ENCODE measurements at regions not wholly inside any gene's neighbourhood (a gene's known extent, or its start where the extent isn't known, plus 50 kb on each side); places are given as distances from the start of the nearest gene placed in this dataset.
"Not testable (repeated sequence)": the region's sequence is repeated elsewhere in the genome, so short reads cannot be mapped to it uniquely, and the experiment has no call there.

DNA sequence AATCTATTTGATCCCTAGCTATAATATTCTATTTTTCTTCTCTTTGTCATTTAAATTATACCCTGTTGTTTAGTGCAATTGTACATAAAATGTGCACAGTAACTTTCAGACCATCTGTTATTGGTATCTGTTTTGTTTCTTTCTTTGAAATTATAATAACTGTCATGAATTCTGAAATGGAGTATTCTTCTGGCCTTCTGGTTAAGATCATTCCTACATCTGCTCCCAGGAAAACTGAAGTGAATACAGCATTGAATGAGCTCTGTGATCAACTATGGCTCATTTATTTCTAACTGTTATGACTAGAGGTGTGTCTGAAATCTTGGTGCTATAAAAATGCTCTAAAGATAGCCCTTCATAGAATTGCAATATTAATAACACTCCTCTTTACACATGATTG lies 788.4 kb upstream of the TMEFF2 start:
- H3K4me3 Mint-ChIP-seq: no peak overlapping the region
- TF ChIP-seq, protein P1, sequence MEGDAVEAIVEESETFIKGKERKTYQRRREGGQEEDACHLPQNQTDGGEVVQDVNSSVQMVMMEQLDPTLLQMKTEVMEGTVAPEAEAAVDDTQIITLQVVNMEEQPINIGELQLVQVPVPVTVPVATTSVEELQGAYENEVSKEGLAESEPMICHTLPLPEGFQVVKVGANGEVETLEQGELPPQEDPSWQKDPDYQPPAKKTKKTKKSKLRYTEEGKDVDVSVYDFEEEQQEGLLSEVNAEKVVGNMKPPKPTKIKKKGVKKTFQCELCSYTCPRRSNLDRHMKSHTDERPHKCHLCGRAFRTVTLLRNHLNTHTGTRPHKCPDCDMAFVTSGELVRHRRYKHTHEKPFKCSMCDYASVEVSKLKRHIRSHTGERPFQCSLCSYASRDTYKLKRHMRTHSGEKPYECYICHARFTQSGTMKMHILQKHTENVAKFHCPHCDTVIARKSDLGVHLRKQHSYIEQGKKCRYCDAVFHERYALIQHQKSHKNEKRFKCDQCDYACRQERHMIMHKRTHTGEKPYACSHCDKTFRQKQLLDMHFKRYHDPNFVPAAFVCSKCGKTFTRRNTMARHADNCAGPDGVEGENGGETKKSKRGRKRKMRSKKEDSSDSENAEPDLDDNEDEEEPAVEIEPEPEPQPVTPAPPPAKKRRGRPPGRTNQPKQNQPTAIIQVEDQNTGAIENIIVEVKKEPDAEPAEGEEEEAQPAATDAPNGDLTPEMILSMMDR (IDR thresholded peaks at IDR 0.05): no peak
- no peaks in the 10 kb centered on the region for H3K4me1 Mint-ChIP-seq
- no peak overlapping the region for H3K27ac Mint-ChIP-seq
- DNase-seq: no peak
- H3K27me3 Mint-ChIP-seq (ENCODE audit: low read depth, poor library complexity): peaks cover 3% of the 10 kb centered on the region
- H3K36me3 Mint-ChIP-seq (ENCODE audit: low read depth): no peaks in the 10 kb centered on the region
- no peaks in the 10 kb centered on the region for H3K9me3 Mint-ChIP-seq

DNA sequence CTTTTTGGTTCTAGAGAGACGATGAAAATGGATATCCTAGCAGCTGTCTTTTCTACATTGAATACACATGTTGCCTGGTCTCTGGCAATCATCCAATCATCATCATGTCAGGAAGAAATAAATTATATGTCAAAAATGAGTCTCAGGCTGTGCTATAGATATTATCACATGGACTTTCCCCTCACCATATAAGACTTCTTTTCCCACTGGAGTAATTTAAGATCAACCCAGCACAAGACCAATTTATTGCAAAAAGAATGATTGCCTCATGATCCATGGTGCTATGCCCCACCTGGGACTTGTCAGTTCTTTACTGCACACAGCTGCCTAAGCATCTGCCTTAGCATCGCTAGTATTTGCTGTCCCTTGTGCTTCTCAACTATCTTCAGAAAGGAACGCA lies 783.7 kb upstream of the TMEFF2 start:
- H3K4me3 Mint-ChIP-seq: no peak overlapping the region
- no peaks in the 10 kb centered on the region for H3K4me1 Mint-ChIP-seq
- no peaks in the 10 kb centered on the region for H3K9me3 Mint-ChIP-seq
- TF ChIP-seq, protein P1 (IDR thresholded peaks at IDR 0.05): no peak
- no peak for DNase-seq
- H3K27me3 Mint-ChIP-seq (ENCODE audit: low read depth, poor library complexity): no peaks in the 10 kb centered on the region
- no peak overlapping the region for H3K27ac Mint-ChIP-seq
- no peaks in the 10 kb centered on the region for H3K36me3 Mint-ChIP-seq (ENCODE audit: low read depth)

DNA sequence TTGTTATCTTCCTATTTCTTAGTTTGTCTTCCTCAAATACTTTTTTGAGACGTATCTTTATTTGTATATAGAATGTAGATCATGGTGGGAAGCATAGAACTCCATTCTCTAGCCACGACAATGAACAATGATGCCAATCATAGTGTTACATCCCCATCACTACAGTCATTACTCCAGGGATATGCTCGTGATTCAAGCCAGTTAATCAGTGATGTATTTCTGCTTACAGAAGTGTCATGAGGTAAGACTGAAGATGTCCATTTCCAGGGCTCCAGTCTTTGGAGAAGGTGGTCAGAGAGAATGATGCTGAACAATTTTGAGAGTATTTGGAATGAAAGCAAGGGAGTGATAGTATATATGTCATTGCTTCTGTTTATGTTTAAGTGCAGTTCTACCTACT lies 777.2 kb upstream of the TMEFF2 start:
- TF ChIP-seq, protein P1 (IDR thresholded peaks at IDR 0.05): no peak
- H3K36me3 Mint-ChIP-seq (ENCODE audit: low read depth): no peaks in the 10 kb centered on the region
- no peaks in the 10 kb centered on the region for H3K9me3 Mint-ChIP-seq
- DNase-seq: no peak
- H3K27me3 Mint-ChIP-seq (ENCODE audit: low read depth, poor library complexity): no peaks in the 10 kb centered on the region
- H3K27ac Mint-ChIP-seq: no peak overlapping the region
- H3K4me3 Mint-ChIP-seq: no peak overlapping the region
- no peaks in the 10 kb centered on the region for H3K4me1 Mint-ChIP-seq

GRCh38 chr2:192969055-192969454 lies 774.3 kb upstream of the TMEFF2 start:
- no peak overlapping the region for H3K27ac Mint-ChIP-seq
- H3K4me1 Mint-ChIP-seq: no peaks in the 10 kb centered on the region
- TF ChIP-seq, protein P1 (IDR thresholded peaks at IDR 0.05): no peak
- DNase-seq: no peak
- no peaks in the 10 kb centered on the region for H3K36me3 Mint-ChIP-seq (ENCODE audit: low read depth)
- no peak overlapping the region for H3K4me3 Mint-ChIP-seq
- no peaks in the 10 kb centered on the region for H3K27me3 Mint-ChIP-seq (ENCODE audit: low read depth, poor library complexity)
- no peaks in the 10 kb centered on the region for H3K9me3 Mint-ChIP-seq

GRCh38 chr2:192960945-192961344 lies 766.2 kb upstream of the TMEFF2 start:
- Mint-ChIP-seq H3K27me3 (ENCODE audit: low read depth, poor library complexity) (no peaks in the 10 kb centered on the region), H3K27ac (no peak overlapping the region), H3K4me3 (no peak overlapping the region), H3K9me3 (no peaks in the 10 kb centered on the region), H3K4me1 (no peaks in the 10 kb centered on the region), H3K36me3 (ENCODE audit: low read depth) (no peaks in the 10 kb centered on the region)
- TF ChIP-seq, protein P1 (IDR thresholded peaks at IDR 0.05): no peak
- DNase-seq: no peak

DNA sequence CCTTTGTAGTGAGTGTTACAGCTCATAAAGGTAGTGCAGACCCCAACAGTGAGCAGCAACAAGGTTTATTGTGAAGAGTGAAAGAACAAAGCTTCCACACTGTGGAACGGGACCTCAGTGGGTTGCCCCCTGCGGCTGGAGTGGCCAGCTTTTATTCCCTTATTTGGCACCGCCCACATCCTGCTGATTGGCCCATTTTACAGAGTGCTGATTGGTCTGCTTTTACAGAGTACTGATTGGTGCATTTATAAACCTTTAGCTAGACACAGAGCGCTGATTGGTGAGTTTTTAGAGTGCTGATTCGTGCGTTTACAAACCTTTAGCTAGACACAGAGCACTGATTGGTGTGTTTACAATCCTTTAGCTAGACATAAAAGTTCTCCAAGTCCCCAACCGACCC lies 763.9 kb upstream of the TMEFF2 start:
- not testable (repeated sequence) for H3K27ac Mint-ChIP-seq; H3K4me3 Mint-ChIP-seq; H3K4me1 Mint-ChIP-seq; H3K36me3 Mint-ChIP-seq (ENCODE audit: low read depth); H3K27me3 Mint-ChIP-seq (ENCODE audit: low read depth, poor library complexity); H3K9me3 Mint-ChIP-seq; DNase-seq
